LNCaP clone FGC (cell line): ENCODE measurements at regions not wholly inside any gene's neighbourhood (a gene's known extent, or its start where the extent isn't known, plus 50 kb on each side); places are given as distances from the start of the nearest gene placed in this dataset.

ENCODE experiments used
- DNase-seq: peaks from one replicate; pipeline ENCODE4 v3.0.0-alpha.2; 2011; ENCODE audit warnings: low read depth
- H3K4me3 ChIP-seq: 2 replicates; pipeline ENCODE4 v1.5.1; 2011; ENCODE audit warnings: mild to moderate bottlenecking, low read depth, low read length, control low read depth
- TF ChIP-seq, protein P1 (sequence below): IDR thresholded peaks from 2 replicates; pipeline ENCODE4 v1.5.1; 2012; ENCODE audit warnings: mild to moderate bottlenecking; ENCODE audit not compliant: control insufficient read depth, insufficient read depth; ENCODE audit errors: extremely low read depth

DNA sequence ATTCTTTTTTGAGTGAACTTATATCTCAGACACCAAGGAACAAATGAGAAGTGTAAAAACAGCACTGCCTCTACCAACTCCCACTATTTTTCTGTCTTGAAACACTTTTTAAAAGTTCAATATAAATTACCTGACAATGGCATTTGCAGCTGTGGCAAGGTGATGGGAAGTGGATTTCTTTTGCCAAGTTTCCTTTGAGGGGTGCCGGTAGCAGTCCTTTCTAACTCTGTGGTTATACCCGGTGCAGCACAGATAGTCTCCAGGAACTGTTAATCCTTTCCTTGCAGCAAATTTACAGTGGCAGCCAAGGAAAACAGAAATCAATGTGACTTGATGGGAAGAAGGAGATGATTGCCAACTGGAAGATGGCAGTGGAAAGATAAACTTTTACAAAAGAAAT, 243.7 kb downstream of the BCAT1 start:
- TF ChIP-seq, protein P1, sequence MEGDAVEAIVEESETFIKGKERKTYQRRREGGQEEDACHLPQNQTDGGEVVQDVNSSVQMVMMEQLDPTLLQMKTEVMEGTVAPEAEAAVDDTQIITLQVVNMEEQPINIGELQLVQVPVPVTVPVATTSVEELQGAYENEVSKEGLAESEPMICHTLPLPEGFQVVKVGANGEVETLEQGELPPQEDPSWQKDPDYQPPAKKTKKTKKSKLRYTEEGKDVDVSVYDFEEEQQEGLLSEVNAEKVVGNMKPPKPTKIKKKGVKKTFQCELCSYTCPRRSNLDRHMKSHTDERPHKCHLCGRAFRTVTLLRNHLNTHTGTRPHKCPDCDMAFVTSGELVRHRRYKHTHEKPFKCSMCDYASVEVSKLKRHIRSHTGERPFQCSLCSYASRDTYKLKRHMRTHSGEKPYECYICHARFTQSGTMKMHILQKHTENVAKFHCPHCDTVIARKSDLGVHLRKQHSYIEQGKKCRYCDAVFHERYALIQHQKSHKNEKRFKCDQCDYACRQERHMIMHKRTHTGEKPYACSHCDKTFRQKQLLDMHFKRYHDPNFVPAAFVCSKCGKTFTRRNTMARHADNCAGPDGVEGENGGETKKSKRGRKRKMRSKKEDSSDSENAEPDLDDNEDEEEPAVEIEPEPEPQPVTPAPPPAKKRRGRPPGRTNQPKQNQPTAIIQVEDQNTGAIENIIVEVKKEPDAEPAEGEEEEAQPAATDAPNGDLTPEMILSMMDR = no peak
- no peak for DNase-seq
- no peak overlapping the region for H3K4me3 ChIP-seq

GRCh38 chr12:24701343-24701742, 247.6 kb downstream of the BCAT1 start:
- TF ChIP-seq, protein P1 = no peak
- H3K4me3 ChIP-seq = no peak overlapping the region
- no peak for DNase-seq

DNA sequence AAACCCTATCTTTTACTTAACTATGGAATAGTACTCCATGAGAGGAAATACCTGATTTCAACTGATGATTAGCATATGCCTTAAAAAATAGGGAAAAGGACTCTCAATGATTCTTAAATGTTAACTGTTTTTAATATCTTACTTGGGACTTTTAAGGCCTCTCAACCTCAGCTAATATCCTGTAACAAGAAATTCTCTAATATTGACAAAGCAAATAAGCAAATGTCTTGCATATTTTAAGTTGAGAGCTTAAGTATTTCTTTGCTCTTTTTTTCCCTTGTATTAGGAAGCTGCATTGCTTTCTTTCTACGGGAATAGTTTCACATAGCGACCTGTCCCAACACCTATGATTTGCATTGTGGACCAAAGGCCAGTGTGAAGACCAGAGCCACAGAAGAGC, 249.9 kb downstream of the BCAT1 start:
- TF ChIP-seq, protein P1 = no peak
- DNase-seq = no peak
- H3K4me3 ChIP-seq = no peak overlapping the region

DNA sequence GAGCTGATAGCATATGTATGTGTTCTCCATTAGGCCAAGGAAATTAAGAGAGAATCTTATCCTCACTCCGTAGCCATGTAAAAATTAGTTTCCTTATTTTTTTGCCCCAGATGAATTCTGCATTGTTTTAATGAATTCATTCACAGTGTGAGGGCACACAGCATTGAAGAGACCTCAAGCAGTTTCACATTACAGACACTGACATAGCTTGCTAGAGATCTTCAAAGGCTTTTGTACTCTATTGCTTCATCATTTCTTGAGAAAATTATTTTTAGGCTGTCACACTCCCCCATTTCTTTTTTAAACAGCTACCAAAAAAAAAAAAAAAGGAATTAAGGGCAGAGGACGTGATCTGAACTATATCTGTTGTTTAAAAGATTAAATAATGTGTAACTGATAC, 251.1 kb downstream of the BCAT1 start:
- TF ChIP-seq, protein P1 = no peak
- DNase-seq = no peak
- H3K4me3 ChIP-seq = no peak overlapping the region

GRCh38 chr12:24697295-24697694, 251.6 kb downstream of the BCAT1 start:
- no peak for DNase-seq
- TF ChIP-seq, protein P1 = no peak
- H3K4me3 ChIP-seq = no peak overlapping the region

- TF ChIP-seq, protein P1 = no peak
Observed at GRCh38 chr12:24696800-24697199, 252.1 kb downstream of the BCAT1 start.

DNA sequence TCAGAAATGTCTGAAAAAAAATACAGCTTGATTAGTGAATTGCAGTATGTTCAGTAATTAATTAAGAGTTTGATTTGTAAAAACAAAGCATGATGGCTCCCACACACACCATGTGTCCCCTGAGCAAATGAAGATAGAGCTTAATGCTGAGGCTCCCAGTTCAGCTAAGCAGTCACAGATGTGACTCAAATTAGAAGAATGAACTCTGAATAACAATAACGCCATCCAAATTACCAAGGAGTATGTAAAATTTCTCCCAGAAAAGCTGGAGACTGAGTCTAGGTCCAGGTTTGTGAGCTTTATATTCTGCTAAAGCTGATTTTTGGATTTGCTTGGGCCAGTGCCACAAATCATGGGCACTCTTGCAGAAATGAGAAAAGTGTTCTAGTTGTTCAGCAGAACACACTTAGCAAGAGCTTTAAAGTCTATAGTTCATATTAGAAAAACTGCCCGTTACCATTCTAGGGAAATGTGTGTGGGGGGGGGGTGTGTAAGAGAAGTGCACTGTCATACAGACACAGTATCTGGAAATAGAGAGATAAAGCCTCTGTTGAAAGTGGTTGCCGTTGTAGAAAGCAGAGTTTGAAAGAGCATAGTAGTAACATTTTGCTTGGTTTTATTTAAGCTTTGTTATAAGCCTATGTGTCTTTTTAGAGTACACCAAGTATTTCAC, 253.1 kb downstream of the BCAT1 start:
- DNase-seq = no peak
- no peak overlapping the region for H3K4me3 ChIP-seq

More at GRCh38 chr12:24696800-24697199, 252.1 kb downstream of the BCAT1 start:
- no peak overlapping the region for H3K4me3 ChIP-seq
- DNase-seq = no peak

More for the DNA sequence above, 253.1 kb downstream of the BCAT1 start:
- TF ChIP-seq, protein P1 = no peak
